Choroid plexus epithelial cell (primary cell): ENCODE measurements at regions not wholly inside any gene's neighbourhood (a gene's known extent, or its start where the extent isn't known, plus 50 kb on each side); places are given as distances from the start of the nearest gene placed in this dataset.

Source experiments
- DNase-seq: peaks from one replicate; pipeline ENCODE4 v3.0.0-alpha.2; 2010; ENCODE audit warnings: low read depth
- H3K4me3 ChIP-seq: 2 replicates; pipeline ENCODE4 v1.5.1; 2011; ENCODE audit warnings: low read depth, mild to moderate bottlenecking, control low read depth, low read length, moderate library complexity
- TF ChIP-seq, protein P1 (sequence below): conservative IDR thresholded peaks from 2 replicates; pipeline ENCODE4 v1.5.1; 2011; ENCODE audit warnings: low read depth, mild to moderate bottlenecking, control low read depth, inconsistent platforms, low read length, moderate library complexity

- TF ChIP-seq, protein P1, sequence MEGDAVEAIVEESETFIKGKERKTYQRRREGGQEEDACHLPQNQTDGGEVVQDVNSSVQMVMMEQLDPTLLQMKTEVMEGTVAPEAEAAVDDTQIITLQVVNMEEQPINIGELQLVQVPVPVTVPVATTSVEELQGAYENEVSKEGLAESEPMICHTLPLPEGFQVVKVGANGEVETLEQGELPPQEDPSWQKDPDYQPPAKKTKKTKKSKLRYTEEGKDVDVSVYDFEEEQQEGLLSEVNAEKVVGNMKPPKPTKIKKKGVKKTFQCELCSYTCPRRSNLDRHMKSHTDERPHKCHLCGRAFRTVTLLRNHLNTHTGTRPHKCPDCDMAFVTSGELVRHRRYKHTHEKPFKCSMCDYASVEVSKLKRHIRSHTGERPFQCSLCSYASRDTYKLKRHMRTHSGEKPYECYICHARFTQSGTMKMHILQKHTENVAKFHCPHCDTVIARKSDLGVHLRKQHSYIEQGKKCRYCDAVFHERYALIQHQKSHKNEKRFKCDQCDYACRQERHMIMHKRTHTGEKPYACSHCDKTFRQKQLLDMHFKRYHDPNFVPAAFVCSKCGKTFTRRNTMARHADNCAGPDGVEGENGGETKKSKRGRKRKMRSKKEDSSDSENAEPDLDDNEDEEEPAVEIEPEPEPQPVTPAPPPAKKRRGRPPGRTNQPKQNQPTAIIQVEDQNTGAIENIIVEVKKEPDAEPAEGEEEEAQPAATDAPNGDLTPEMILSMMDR: no peak
- no peak overlapping the region for H3K4me3 ChIP-seq
- no peak for DNase-seq
These were observed 141.3 kb downstream of the SALL1 start for GRCh38 chr16:51009813-51010212.

GRCh38 chr16:51009359-51009758 lies 141.7 kb downstream of the SALL1 start:
- no peak for DNase-seq
- no peak overlapping the region for H3K4me3 ChIP-seq
- TF ChIP-seq, protein P1: no peak

- TF ChIP-seq, protein P1: no peak
- no peak for DNase-seq
- no peak overlapping the region for H3K4me3 ChIP-seq
These were observed 142.5 kb downstream of the SALL1 start for GRCh38 chr16:51008607-51009006.

GRCh38 chr16:51008037-51008436 lies 143.0 kb downstream of the SALL1 start:
- H3K4me3 ChIP-seq: no peak overlapping the region
- no peak for DNase-seq
- TF ChIP-seq, protein P1: no peak

GRCh38 chr16:51003850-51004566 lies 147.1 kb downstream of the SALL1 start:
- DNase-seq: no peak
- TF ChIP-seq, protein P1: no peak
- H3K4me3 ChIP-seq: no peak overlapping the region

DNA sequence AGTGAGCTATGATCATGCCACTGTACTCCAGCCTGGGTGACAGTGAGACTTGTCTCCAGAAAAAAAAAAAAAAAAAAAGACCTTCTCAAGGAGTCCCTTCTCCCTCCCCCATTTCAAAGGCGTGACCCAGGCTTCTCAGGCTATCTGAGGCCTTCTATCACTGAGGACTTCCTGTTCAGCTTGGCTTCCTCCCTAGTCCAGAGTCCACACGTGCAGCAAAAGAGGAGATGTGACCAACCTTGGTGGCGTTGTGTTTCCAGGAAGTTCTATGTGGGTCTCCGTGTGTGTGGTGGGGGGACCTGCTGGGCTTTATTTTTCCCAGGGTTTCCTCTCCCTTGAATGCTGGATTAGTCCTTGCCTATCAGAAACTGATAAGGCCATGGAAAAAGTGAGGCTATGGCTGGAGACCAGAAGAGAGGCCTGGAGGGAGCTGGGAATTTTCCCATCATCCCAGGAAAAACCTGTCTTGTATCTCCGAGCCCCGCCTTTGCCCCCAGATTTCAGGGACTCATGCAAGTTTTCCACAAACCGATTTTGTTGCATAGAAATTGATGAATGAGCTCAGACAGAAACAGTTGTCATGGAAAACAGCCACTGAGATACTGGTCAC lies 148.1 kb downstream of the SALL1 start:
- TF ChIP-seq, protein P1: no peak
- DNase-seq: no peak
- H3K4me3 ChIP-seq: no peak overlapping the region

- TF ChIP-seq, protein P1: no peak
- DNase-seq: no peak
- no peak overlapping the region for H3K4me3 ChIP-seq
These were observed 151.9 kb downstream of the SALL1 start for GRCh38 chr16:50999181-50999580.
